GM12891 (cell line): ENCODE measurements at regions not wholly inside any gene's neighbourhood (a gene's known extent, or its start where the extent isn't known, plus 50 kb on each side); places are given as distances from the start of the nearest gene placed in this dataset.

Source experiments
- PAX5 ChIP-seq: IDR thresholded peaks from 2 replicates; pipeline ENCODE4 v1.6.1; 2011; ENCODE audit warnings: low read length, moderate library complexity, mild to moderate bottlenecking; ENCODE audit not compliant: insufficient read depth, severe bottlenecking
- POLR2A ChIP-seq: IDR thresholded peaks from 2 replicates; pipeline ENCODE4 v1.6.1; 2011; ENCODE audit warnings: low read depth, low read length, control low read depth
- POLR2AphosphoS5 ChIP-seq: IDR thresholded peaks from 2 replicates; pipeline ENCODE4 v1.6.1; 2011; ENCODE audit warnings: low read depth, low read length, control low read depth
- POU2F2 ChIP-seq: IDR thresholded peaks from 2 replicates; pipeline ENCODE4 v1.6.1; 2011; ENCODE audit warnings: low read depth, mild to moderate bottlenecking, control low read depth, low read length, moderate library complexity
- SPI1 ChIP-seq: IDR thresholded peaks from 2 replicates; pipeline ENCODE4 v1.6.1; 2011; ENCODE audit warnings: low read depth, low read length, control low read depth
- TAF1 ChIP-seq: IDR thresholded peaks from 2 replicates; pipeline ENCODE4 v1.6.1; 2011; ENCODE audit warnings: low read depth, low read length, control low read depth

- no peak for TF ChIP-seq POLR2AphosphoS5
- TF ChIP-seq TAF1: no peak
- no peak for TF ChIP-seq POLR2A
- no peak for TF ChIP-seq POU2F2
- TF ChIP-seq SPI1: no peak
- TF ChIP-seq PAX5: no peak
Observed at GRCh38 chr13:29964181-29964845, 113.9 kb upstream of the UBL3 start.
